Loucy (cell line): ENCODE measurements at regions not wholly inside any gene's neighbourhood (a gene's known extent, or its start where the extent isn't known, plus 50 kb on each side); places are given as distances from the start of the nearest gene placed in this dataset.

Experiments
- CTCF ChIP-seq: fragments of 200-600 bp; sonication (generic); conservative IDR thresholded peaks from 2 replicates; pipeline ENCODE4 v1.5.1; 2014; ENCODE audit warnings: mild to moderate bottlenecking, antibody characterized with exemption, low read length
- EZH2phosphoT487 ChIP-seq: fragments of 200-600 bp; IDR thresholded peaks from 2 replicates; pipeline ENCODE4 v1.6.1; 2018; ENCODE audit warnings: antibody characterized with exemption, mild to moderate bottlenecking, moderate library complexity, borderline replicate concordance

- TF ChIP-seq CTCF (no peak), EZH2phosphoT487 (no peak)
Measured at GRCh38 chr9:12625844-12626243, 67.3 kb upstream of the TYRP1 start.
